Spleen (tissue), 7 donors: ENCODE measurements at regions not wholly inside any gene's neighbourhood (a gene's known extent, or its start where the extent isn't known, plus 50 kb on each side); places are given as distances from the start of the nearest gene placed in this dataset.

Source experiments
- CTCF ChIP-seq, 11 experiments: fragments of 200-600 bp in 7 of 11; fragments of 450-650 bp in 4 of 11; sonication (generic) in 4 of 11; IDR thresholded peaks in 8 of 11; conservative IDR thresholded peaks in 3 of 11; 1 replicate in 7 of 11; 2 replicates in 4 of 11; pipeline versions ENCODE4 v1.4.0 to v1.8.0; 2016 to 2021; ENCODE audit warnings: antibody characterized with exemption in 11 of 11, inconsistent platforms in 4 of 11, mild to moderate bottlenecking in 1 of 11
- POLR2A ChIP-seq, 3 donors: fragments of 450-650 bp; IDR thresholded peaks; one replicate each; pipeline ENCODE4 v1.5.1; 2017; ENCODE audit warnings: antibody characterized with exemption in 3 of 3, mild to moderate bottlenecking in 1 of 3
- POLR2AphosphoS5 ChIP-seq, 3 donors: sonication (generic); formaldehyde crosslinking; IDR thresholded peaks; one replicate each; pipeline ENCODE4 v1.5.1; 2017; ENCODE audit warnings: antibody characterized with exemption in 3 of 3
- donor health status: DM: no; HTN: no; CAD: no; lungs with moderate emphysema.
- donor health status: DM: no; HTN: no; CAD: no.
- donor health status: DM: no; HTN: no; CAD: no.

DNA sequence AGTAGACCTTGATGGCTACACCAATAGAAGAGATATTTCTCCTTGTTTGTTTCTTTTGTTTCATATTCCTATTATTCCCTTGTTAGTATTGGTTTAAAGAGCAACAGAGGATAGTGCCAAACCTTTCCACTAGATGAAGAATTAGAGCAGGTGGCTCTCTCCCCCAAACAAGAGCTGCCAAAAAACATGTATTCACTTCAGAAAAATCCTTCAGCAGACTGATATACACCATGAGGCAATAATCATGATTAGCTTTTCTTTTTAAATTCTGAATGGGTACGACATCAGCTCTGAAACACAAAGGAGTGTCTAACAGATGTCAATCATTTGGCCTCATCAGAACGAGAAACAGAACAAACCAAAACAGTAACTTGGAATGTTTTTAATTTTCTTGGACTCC, 67.3 kb upstream of the MAP10 start:
- no peak for TF ChIP-seq CTCF (IDR thresholded peaks at IDR 0.05 in 8 of 11, conservative IDR thresholded peaks at IDR 0.05 in 3 of 11)
- no peak for TF ChIP-seq POLR2A (IDR thresholded peaks at IDR 0.05)
- TF ChIP-seq POLR2AphosphoS5 (IDR thresholded peaks at IDR 0.05), result no peak
